Prostate gland (tissue), 2 donors: ENCODE measurements at regions not wholly inside any gene's neighbourhood (a gene's known extent, or its start where the extent isn't known, plus 50 kb on each side); places are given as distances from the start of the nearest gene placed in this dataset.

ENCODE experiments used
- CTCF ChIP-seq, 4 experiments: fragments of 200-600 bp in 2 of 4; fragments of 450-650 bp in 2 of 4; sonication (generic) in 2 of 4; IDR thresholded peaks; 1 replicate in 3 of 4; 2 replicates in 1 of 4; pipeline ENCODE4 v1.5.1; 2016 to 2019; ENCODE audit warnings: antibody characterized with exemption in 4 of 4, mild to moderate bottlenecking in 2 of 4, moderate library complexity in 2 of 4
- POLR2A ChIP-seq: fragments of 450-650 bp; IDR thresholded peaks from one replicate; pipeline ENCODE4 v1.6.1; 2016; ENCODE audit warnings: antibody characterized with exemption, mild to moderate bottlenecking
- POLR2AphosphoS5 ChIP-seq: sonication (generic); formaldehyde crosslinking; IDR thresholded peaks from one replicate; pipeline ENCODE4 v1.6.1; 2017; ENCODE audit warnings: antibody characterized with exemption

DNA sequence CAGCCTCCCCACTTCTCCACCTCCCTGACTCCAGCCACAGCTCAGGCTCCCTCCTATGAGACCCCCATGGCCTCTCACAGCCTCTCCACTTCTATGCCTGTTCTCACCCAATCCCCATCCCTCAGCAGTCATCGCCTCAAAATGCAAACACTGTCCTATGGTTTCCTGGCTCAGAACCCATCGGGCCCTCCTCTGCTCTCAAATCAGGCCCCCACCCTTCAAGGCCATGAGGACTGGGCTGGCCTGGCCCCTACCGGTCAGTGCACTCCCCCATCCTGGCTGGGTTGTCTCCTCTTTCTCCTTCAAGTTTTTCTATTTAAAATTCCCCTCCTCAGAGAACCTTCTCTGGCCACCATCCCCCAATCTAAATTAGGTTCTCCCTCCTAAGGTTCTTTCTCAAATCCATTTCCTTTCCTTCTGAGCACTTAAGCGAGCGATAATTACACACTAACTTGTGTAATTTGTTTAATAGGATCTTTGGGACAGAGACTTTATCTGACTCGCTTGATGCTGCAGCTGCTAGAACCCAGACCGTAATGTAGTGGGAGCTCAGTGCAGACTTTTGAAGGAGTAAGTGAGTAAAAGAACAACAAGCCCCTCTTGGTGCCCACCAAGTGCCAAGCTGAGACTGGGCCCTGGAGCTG lies 347.2 kb downstream of the MATN1 start:
- TF ChIP-seq POLR2AphosphoS5 (no peak), CTCF (IDR thresholded peaks at IDR 0.05) (no peak), POLR2A (no peak)
